ENCODE measurements at regions not wholly inside any gene's neighbourhood (a gene's known extent, or its start where the extent isn't known, plus 50 kb on each side); places are given as distances from the start of the nearest gene placed in this dataset.
"Not testable (repeated sequence)": the region's sequence is repeated elsewhere in the genome, so short reads cannot be mapped to it uniquely, and the experiment has no call there.

- no peak for TF ChIP-seq CTCF (IDR thresholded peaks at IDR 0.05; ENCODE audit: insufficient read depth, low read depth, low read length)
- DNase-seq (ENCODE audit: low read depth) = no peak
- no peak overlapping the region for H3K4me3 ChIP-seq (ENCODE audit: low read depth, low read length)
Observed at GRCh38 chrX:109089359-109089758, 353.0 kb upstream of the IRS4 start.

GRCh38 chrX:109077788-109078187 is 341.4 kb upstream of the IRS4 start:
- no peak for DNase-seq (ENCODE audit: low read depth)
- TF ChIP-seq CTCF (IDR thresholded peaks at IDR 0.05; ENCODE audit: insufficient read depth, low read depth, low read length) = no peak
- H3K4me3 ChIP-seq (ENCODE audit: low read depth, low read length) = no peak overlapping the region

- peak; percentile 64 for DNase-seq (ENCODE audit: low read depth)
- H3K4me3 ChIP-seq (ENCODE audit: low read depth, low read length) = not testable (repeated sequence)
Observed at GRCh38 chrX:109054181-109054581, 317.8 kb upstream of the IRS4 start.

- H3K4me3 ChIP-seq (ENCODE audit: low read depth, low read length) = no peak overlapping the region
- DNase-seq (ENCODE audit: low read depth) = no peak
- TF ChIP-seq CTCF (IDR thresholded peaks at IDR 0.05; ENCODE audit: insufficient read depth, low read depth, low read length) = no peak
Observed at GRCh38 chrX:109049903-109050302, 313.5 kb upstream of the IRS4 start.

GRCh38 chrX:109049416-109049815 is 313.1 kb upstream of the IRS4 start:
- DNase-seq (ENCODE audit: low read depth) = no peak
- no peak for TF ChIP-seq CTCF (IDR thresholded peaks at IDR 0.05; ENCODE audit: insufficient read depth, low read depth, low read length)
- no peak overlapping the region for H3K4me3 ChIP-seq (ENCODE audit: low read depth, low read length)

- DNase-seq (ENCODE audit: low read depth) = no peak
- no peak overlapping the region for H3K4me3 ChIP-seq (ENCODE audit: low read depth, low read length)
- TF ChIP-seq CTCF (IDR thresholded peaks at IDR 0.05; ENCODE audit: insufficient read depth, low read depth, low read length) = no peak
Observed at GRCh38 chrX:109040057-109040456, 303.7 kb upstream of the IRS4 start.

GRCh38 chrX:109036624-109037023 is 300.3 kb upstream of the IRS4 start:
- H3K4me3 ChIP-seq (ENCODE audit: low read depth, low read length) = no peak overlapping the region
- TF ChIP-seq CTCF (IDR thresholded peaks at IDR 0.05; ENCODE audit: insufficient read depth, low read depth, low read length) = no peak
- no peak for DNase-seq (ENCODE audit: low read depth)

All from fibroblast of villous mesenchyme (primary cell).